H9 (cell line): ENCODE measurements at regions not wholly inside any gene's neighbourhood (a gene's known extent, or its start where the extent isn't known, plus 50 kb on each side); places are given as distances from the start of the nearest gene placed in this dataset.

Source experiments
- DNase-seq: peaks from one replicate; pipeline ENCODE4 v3.0.0-alpha.2; 2017
- H2AFZ ChIP-seq: one replicate; pipeline ENCODE4 v1.6.1; 2013; ENCODE audit warnings: mild to moderate bottlenecking, low read length, control low read depth, moderate library complexity
- H2AK5ac ChIP-seq: 2 replicates; pipeline ENCODE4 v1.6.1; 2013; ENCODE audit warnings: low read length, control low read depth, mixed read lengths; ENCODE audit not compliant: insufficient read length
- H2BK120ac ChIP-seq: one replicate; pipeline ENCODE4 v1.6.1; 2013; ENCODE audit warnings: low read depth, mild to moderate bottlenecking, low read length, control low read depth, inconsistent platforms; ENCODE audit not compliant: poor library complexity, severe bottlenecking
- H2BK12ac ChIP-seq: 2 replicates; pipeline ENCODE4 v1.6.1; 2013; ENCODE audit warnings: low read length, control low read depth, mixed read lengths, low read depth; ENCODE audit not compliant: insufficient read length
- H2BK15ac ChIP-seq: 2 replicates; pipeline ENCODE4 v1.6.1; 2013; ENCODE audit warnings: low read depth, low read length, control low read depth
- H2BK20ac ChIP-seq: one replicate; pipeline ENCODE4 v1.6.1; 2013; ENCODE audit warnings: low read depth, mild to moderate bottlenecking, low read length, control low read depth, inconsistent platforms; ENCODE audit not compliant: poor library complexity, severe bottlenecking
- H2BK5ac ChIP-seq: 2 replicates; pipeline ENCODE4 v1.6.1; 2013; ENCODE audit warnings: low read length, control low read depth, mixed read lengths; ENCODE audit not compliant: insufficient read length
- H3K14ac ChIP-seq: 2 replicates; pipeline ENCODE4 v1.6.1; 2013; ENCODE audit warnings: low read length, control low read depth; ENCODE audit not compliant: insufficient read depth
- H3K18ac ChIP-seq: 2 replicates; pipeline ENCODE4 v1.6.1; 2013; ENCODE audit warnings: low read depth, mild to moderate bottlenecking, mixed read lengths, low read length, control low read depth; ENCODE audit not compliant: insufficient read length
- H3K23ac ChIP-seq: 2 replicates; pipeline ENCODE4 v1.6.1; 2013; ENCODE audit warnings: low read length, control low read depth, mixed read lengths, low read depth; ENCODE audit not compliant: insufficient read length
- H3K23me2 ChIP-seq: 2 replicates; pipeline ENCODE4 v1.6.1; 2013; ENCODE audit warnings: low read depth, mild to moderate bottlenecking, mixed read lengths, low read length, control low read depth; ENCODE audit not compliant: insufficient read length, poor library complexity, severe bottlenecking
- H3K27ac ChIP-seq: 2 replicates; pipeline ENCODE4 v1.5.1; 2013; ENCODE audit warnings: low read length, control low read depth, mixed read lengths, low read depth; ENCODE audit not compliant: insufficient read length
- H3K27me3 ChIP-seq: 2 replicates; pipeline ENCODE4 v1.6.1; 2013; ENCODE audit warnings: low read length, control low read depth, inconsistent platforms; ENCODE audit not compliant: insufficient read depth
- H3K4ac ChIP-seq: 2 replicates; pipeline ENCODE4 v1.6.1; 2013; ENCODE audit warnings: low read depth, mild to moderate bottlenecking, control low read depth, inconsistent platforms, low read length, moderate library complexity
- H3K4me1 ChIP-seq: 2 replicates; pipeline ENCODE4 v1.6.1; 2013; ENCODE audit warnings: low read length, control low read depth, inconsistent platforms; ENCODE audit not compliant: insufficient read depth
- H3K4me2 ChIP-seq: 2 replicates; pipeline ENCODE4 v1.6.1; 2013; ENCODE audit warnings: low read length, control low read depth, mixed read lengths; ENCODE audit not compliant: insufficient read length, insufficient read depth
- H3K56ac ChIP-seq: 2 replicates; pipeline ENCODE4 v1.6.1; 2013; ENCODE audit warnings: low read depth, mild to moderate bottlenecking, mixed read lengths, low read length, control low read depth; ENCODE audit not compliant: insufficient read length
- H3K79me1 ChIP-seq: 2 replicates; pipeline ENCODE4 v1.6.1; 2013; ENCODE audit warnings: low read depth, mild to moderate bottlenecking, moderate library complexity, low read length, control low read depth, inconsistent platforms; ENCODE audit not compliant: insufficient read depth, poor library complexity, severe bottlenecking
- H3K79me2 ChIP-seq: 2 replicates; pipeline ENCODE4 v1.6.1; 2013; ENCODE audit warnings: low read length, control low read depth, inconsistent platforms; ENCODE audit not compliant: insufficient read depth
- H3K9ac ChIP-seq: 2 replicates; pipeline ENCODE4 v1.6.1; 2013; ENCODE audit warnings: low read length, control low read depth, mixed read lengths; ENCODE audit not compliant: insufficient read length; ENCODE audit errors: extremely low read depth
- H3K9me3 ChIP-seq: one replicate; pipeline ENCODE4 v1.6.1; 2013; ENCODE audit warnings: low read depth, low read length, inconsistent platforms; ENCODE audit not compliant: control insufficient read depth
- H3T11ph ChIP-seq: one replicate; pipeline ENCODE4 v1.6.1; 2013; ENCODE audit warnings: mild to moderate bottlenecking, low read length, control low read depth, inconsistent platforms
- H4K20me1 ChIP-seq: one replicate; pipeline ENCODE4 v1.6.1; 2013; ENCODE audit not compliant: control insufficient read depth, insufficient read length, insufficient read depth
- H4K5ac ChIP-seq: 2 replicates; pipeline ENCODE4 v1.6.1; 2013; ENCODE audit warnings: low read depth, mild to moderate bottlenecking, mixed read lengths, low read length, control low read depth; ENCODE audit not compliant: insufficient read length
- H4K8ac ChIP-seq: replicated peaks from 2 replicates; pipeline ENCODE4 v1.6.1; 2013; ENCODE audit warnings: low read length, control low read depth, mixed read lengths, low read depth; ENCODE audit not compliant: insufficient read length
- H4K91ac ChIP-seq: 2 replicates; pipeline ENCODE4 v1.6.1; 2013; ENCODE audit warnings: low read depth, mild to moderate bottlenecking, moderate library complexity, mixed read lengths, low read length, control low read depth; ENCODE audit not compliant: insufficient read length
- H3K27ac Mint-ChIP-seq, 3 experiments: 2 replicates in 2 of 3; 3 replicates in 1 of 3; pipeline ENCODE4 v1.8.0; 2020 to 2021; ENCODE audit warnings: mixed read lengths in 3 of 3, mild to moderate bottlenecking in 1 of 3, moderate library complexity in 1 of 3
- H3K27me3 Mint-ChIP-seq: 2 replicates; pipeline ENCODE4 v1.8.0; 2021; ENCODE audit warnings: low read depth, mild to moderate bottlenecking, moderate library complexity, mixed read lengths
- H3K36me3 Mint-ChIP-seq, 3 experiments: 2 replicates in 2 of 3; 3 replicates in 1 of 3; pipeline ENCODE4 v1.8.0; 2020 to 2021; ENCODE audit warnings: low read depth in 3 of 3, mixed read lengths in 3 of 3; ENCODE audit not compliant: insufficient read depth in 1 of 3
- H3K4me1 Mint-ChIP-seq, 2 experiments: 2 replicates each; pipeline ENCODE4 v1.8.0; 2020; ENCODE audit warnings: mixed read lengths in 2 of 2
- H3K4me3 Mint-ChIP-seq, 2 experiments: 2 replicates in 1 of 2; 3 replicates in 1 of 2; pipeline ENCODE4 v1.8.0; 2020 to 2021; ENCODE audit warnings: mild to moderate bottlenecking in 2 of 2, mixed read lengths in 2 of 2, moderate library complexity in 1 of 2
- H3K9me3 Mint-ChIP-seq, 2 experiments: 2 replicates in 1 of 2; 3 replicates in 1 of 2; pipeline ENCODE4 v1.8.0; 2020; ENCODE audit warnings: mild to moderate bottlenecking in 2 of 2, mixed read lengths in 2 of 2, moderate library complexity in 1 of 2
- WGBS: extraction: QIAGEN DNeasy Blood & Tissue Kit; methylation state at CpG from one replicate; pipeline ENCODE4 v1.1.7; 2013; ENCODE audit warnings: missing lambda C conversion rate, low lambda C conversion rate, mixed read lengths; ENCODE audit not compliant: insufficient read length; ENCODE audit errors: extremely low coverage; 5-methylcytosine and 5-hydroxymethylcytosine counted together
- TF ChIP-seq, protein P1 (sequence below): fragments of 200-600 bp; sonication (generic); conservative IDR thresholded peaks from 3 replicates; pipeline ENCODE4 v1.8.0; 2021; ENCODE audit warnings: antibody characterized with exemption, mild to moderate bottlenecking

DNA sequence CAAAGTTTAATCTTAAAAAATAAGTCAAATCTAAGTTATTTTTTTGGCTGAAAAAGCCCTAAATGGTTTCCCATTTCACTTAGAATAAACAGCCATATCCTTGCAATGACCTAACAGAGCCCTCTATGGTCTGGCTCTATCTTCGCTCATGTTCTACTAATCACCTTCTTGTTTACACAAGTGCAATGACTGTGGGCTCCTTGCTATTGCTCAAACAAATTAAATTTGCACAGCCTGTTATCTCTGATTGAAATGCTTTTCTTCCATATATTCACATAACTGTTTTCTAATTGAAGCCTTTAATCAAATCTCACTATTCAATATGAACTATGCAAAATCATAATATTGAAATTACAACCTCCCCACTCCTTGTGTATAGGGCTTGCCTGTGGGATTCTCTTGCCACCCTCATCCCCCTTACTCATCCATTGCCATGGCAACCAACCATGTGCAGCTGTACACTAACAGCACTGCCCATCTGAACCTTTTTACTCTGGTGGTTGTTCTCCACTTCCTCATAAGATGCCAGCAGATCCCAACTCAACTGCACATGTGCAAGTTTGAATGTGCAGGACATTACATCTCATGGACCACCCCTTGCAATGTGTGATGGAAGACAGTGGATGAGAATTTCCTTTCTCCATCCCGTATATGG, 1083.2 kb downstream of the SOCS6 start:
- no peak overlapping the region for H3K27ac Mint-ChIP-seq
- Histone ChIP-seq H2BK15ac (no peak overlapping the region), H3K56ac (no peak overlapping the region), H4K8ac (no peak overlapping the region), H2BK12ac (no peak overlapping the region), H3K23me2 (no peaks in the 10 kb centered on the region), H4K20me1 (no peaks in the 10 kb centered on the region), H3K27ac (no peak overlapping the region), H3K23ac (no peak overlapping the region), H3K9ac (no peak overlapping the region), H3K14ac (no peak overlapping the region), H2BK120ac (no peak overlapping the region), H4K91ac (no peak overlapping the region), H3K4me2 (no peak overlapping the region), H3T11ph (no peak overlapping the region), H2BK20ac (no peak overlapping the region), H3K4me1 (no peaks in the 10 kb centered on the region), H2AK5ac (no peak overlapping the region), H3K4ac (no peak overlapping the region), H3K27me3 (no peaks in the 10 kb centered on the region), H3K79me1 (no peaks in the 10 kb centered on the region), H3K79me2 (no peaks in the 10 kb centered on the region), H3K9me3 (no peaks in the 10 kb centered on the region), H4K5ac (no peak overlapping the region), H3K18ac (no peak overlapping the region), H2BK5ac (no peak overlapping the region), H2AFZ (no peak overlapping the region)
- H3K4me1 Mint-ChIP-seq = peaks cover 9 to 18% of the 10 kb centered on the region in 2 experiments
- DNase-seq = no peak
- WGBS = no CpG with 5 or more reads among the region's 2 CpGs
- TF ChIP-seq, protein P1, sequence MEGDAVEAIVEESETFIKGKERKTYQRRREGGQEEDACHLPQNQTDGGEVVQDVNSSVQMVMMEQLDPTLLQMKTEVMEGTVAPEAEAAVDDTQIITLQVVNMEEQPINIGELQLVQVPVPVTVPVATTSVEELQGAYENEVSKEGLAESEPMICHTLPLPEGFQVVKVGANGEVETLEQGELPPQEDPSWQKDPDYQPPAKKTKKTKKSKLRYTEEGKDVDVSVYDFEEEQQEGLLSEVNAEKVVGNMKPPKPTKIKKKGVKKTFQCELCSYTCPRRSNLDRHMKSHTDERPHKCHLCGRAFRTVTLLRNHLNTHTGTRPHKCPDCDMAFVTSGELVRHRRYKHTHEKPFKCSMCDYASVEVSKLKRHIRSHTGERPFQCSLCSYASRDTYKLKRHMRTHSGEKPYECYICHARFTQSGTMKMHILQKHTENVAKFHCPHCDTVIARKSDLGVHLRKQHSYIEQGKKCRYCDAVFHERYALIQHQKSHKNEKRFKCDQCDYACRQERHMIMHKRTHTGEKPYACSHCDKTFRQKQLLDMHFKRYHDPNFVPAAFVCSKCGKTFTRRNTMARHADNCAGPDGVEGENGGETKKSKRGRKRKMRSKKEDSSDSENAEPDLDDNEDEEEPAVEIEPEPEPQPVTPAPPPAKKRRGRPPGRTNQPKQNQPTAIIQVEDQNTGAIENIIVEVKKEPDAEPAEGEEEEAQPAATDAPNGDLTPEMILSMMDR = no peak
- no peaks in the 10 kb centered on the region for H3K36me3 Mint-ChIP-seq
- H3K4me3 Mint-ChIP-seq = no peak overlapping the region
- peaks cover 3% of the 10 kb centered on the region for H3K27me3 Mint-ChIP-seq
- H3K9me3 Mint-ChIP-seq = peaks cover 0 to under 1% of the 10 kb centered on the region in 2 experiments; a peak in 1 of 5 replicates
